ENCODE measurements at regions not wholly inside any gene's neighbourhood (a gene's known extent, or its start where the extent isn't known, plus 50 kb on each side); places are given as distances from the start of the nearest gene placed in this dataset.

DNA sequence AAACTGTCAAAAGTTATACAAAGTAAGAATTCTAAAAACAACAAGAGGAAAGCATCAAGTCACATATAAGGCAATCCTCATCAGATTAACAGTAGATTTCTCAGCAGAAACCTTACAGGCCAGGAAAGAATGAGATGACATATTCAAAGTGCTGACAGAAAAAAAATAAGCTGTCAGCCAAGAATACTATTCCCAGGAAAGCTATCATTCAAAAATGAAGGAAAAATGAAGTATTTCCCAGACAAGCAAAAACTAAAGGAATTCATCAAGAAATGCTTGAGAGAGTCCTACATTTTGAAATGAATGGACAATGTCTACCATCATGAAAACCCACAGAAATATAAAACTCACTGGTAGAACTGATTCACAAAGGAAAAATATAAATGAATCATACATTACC is 268.9 kb upstream of the OSR1 start:
- TF ChIP-seq, protein P1, sequence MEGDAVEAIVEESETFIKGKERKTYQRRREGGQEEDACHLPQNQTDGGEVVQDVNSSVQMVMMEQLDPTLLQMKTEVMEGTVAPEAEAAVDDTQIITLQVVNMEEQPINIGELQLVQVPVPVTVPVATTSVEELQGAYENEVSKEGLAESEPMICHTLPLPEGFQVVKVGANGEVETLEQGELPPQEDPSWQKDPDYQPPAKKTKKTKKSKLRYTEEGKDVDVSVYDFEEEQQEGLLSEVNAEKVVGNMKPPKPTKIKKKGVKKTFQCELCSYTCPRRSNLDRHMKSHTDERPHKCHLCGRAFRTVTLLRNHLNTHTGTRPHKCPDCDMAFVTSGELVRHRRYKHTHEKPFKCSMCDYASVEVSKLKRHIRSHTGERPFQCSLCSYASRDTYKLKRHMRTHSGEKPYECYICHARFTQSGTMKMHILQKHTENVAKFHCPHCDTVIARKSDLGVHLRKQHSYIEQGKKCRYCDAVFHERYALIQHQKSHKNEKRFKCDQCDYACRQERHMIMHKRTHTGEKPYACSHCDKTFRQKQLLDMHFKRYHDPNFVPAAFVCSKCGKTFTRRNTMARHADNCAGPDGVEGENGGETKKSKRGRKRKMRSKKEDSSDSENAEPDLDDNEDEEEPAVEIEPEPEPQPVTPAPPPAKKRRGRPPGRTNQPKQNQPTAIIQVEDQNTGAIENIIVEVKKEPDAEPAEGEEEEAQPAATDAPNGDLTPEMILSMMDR (conservative IDR thresholded peaks at IDR 0.05) = no peak
- TF ChIP-seq ZFX (IDR thresholded peaks at IDR 0.05) = no peak

Measured in C4-2B (cell line).